ENCODE measurements at regions not wholly inside any gene's neighbourhood (a gene's known extent, or its start where the extent isn't known, plus 50 kb on each side); places are given as distances from the start of the nearest gene placed in this dataset.

DNA sequence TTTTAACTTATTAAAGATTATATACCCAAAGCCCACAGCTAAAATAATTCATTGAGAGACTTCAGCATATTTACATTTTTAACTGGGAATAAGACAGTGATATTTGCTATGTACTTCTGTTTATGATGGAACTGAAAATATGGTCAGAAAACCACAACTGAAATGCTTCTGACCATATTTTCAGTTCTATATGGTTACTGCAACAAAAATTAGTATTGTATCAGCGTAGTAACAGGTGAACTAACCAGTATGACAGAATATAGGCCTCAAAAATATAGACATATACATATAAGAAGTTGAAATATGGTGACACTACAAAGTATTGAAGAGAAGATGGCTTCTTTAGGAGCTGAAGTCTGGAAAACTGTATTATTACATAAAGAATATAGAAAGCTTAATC lies 857.4 kb downstream of the OLFM4 start:
- intact Hi-C loops (cut with micrococcal nuclease), result no loop called here
- DNase-seq, result no peak
- TF ChIP-seq, protein P1, sequence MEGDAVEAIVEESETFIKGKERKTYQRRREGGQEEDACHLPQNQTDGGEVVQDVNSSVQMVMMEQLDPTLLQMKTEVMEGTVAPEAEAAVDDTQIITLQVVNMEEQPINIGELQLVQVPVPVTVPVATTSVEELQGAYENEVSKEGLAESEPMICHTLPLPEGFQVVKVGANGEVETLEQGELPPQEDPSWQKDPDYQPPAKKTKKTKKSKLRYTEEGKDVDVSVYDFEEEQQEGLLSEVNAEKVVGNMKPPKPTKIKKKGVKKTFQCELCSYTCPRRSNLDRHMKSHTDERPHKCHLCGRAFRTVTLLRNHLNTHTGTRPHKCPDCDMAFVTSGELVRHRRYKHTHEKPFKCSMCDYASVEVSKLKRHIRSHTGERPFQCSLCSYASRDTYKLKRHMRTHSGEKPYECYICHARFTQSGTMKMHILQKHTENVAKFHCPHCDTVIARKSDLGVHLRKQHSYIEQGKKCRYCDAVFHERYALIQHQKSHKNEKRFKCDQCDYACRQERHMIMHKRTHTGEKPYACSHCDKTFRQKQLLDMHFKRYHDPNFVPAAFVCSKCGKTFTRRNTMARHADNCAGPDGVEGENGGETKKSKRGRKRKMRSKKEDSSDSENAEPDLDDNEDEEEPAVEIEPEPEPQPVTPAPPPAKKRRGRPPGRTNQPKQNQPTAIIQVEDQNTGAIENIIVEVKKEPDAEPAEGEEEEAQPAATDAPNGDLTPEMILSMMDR (IDR thresholded peaks at IDR 0.05; ENCODE audit: borderline replicate concordance), result no peak
- H3K4me1 ChIP-seq, result no peaks in the 10 kb centered on the region
- no peak overlapping the region for H3K4me3 ChIP-seq
- no peaks in the 10 kb centered on the region for H3K36me3 ChIP-seq
- peaks cover 8% of the 10 kb centered on the region for H3K9me3 ChIP-seq (replicated peaks)
- H3K27me3 ChIP-seq (ENCODE audit: low read depth), result no peaks in the 10 kb centered on the region
- no peak overlapping the region for H3K27ac ChIP-seq (replicated peaks)

GRCh38 chr13:53890696-53891095 lies 862.1 kb downstream of the OLFM4 start:
- TF ChIP-seq, protein P1 (IDR thresholded peaks at IDR 0.05; ENCODE audit: borderline replicate concordance), result no peak
- no peaks in the 10 kb centered on the region for H3K36me3 ChIP-seq
- no peaks in the 10 kb centered on the region for H3K4me1 ChIP-seq
- intact Hi-C loops (cut with micrococcal nuclease), result no loop called here
- no peaks in the 10 kb centered on the region for H3K9me3 ChIP-seq (replicated peaks)
- no peak for DNase-seq
- H3K27me3 ChIP-seq (ENCODE audit: low read depth), result no peaks in the 10 kb centered on the region
- no peak overlapping the region for H3K27ac ChIP-seq (replicated peaks)
- H3K4me3 ChIP-seq, result no peak overlapping the region

- Histone ChIP-seq H3K36me3 (no peaks in the 10 kb centered on the region), H3K4me3 (no peak overlapping the region), H3K9me3 (replicated peaks) (peaks cover 8% of the 10 kb centered on the region), H3K27me3 (ENCODE audit: low read depth) (no peaks in the 10 kb centered on the region), H3K4me1 (no peaks in the 10 kb centered on the region), H3K27ac (replicated peaks) (no peak overlapping the region)
- DNase-seq, result no peak
- intact Hi-C loops (cut with micrococcal nuclease), result no loop called here
- TF ChIP-seq, protein P1 (IDR thresholded peaks at IDR 0.05; ENCODE audit: borderline replicate concordance), result no peak
These were observed 873.0 kb downstream of the OLFM4 start for GRCh38 chr13:53901593-53901992.

- no peak for DNase-seq
- Histone ChIP-seq H3K27ac (replicated peaks) (no peak overlapping the region), H3K9me3 (replicated peaks) (no peaks in the 10 kb centered on the region), H3K36me3 (no peaks in the 10 kb centered on the region), H3K4me1 (no peaks in the 10 kb centered on the region), H3K27me3 (ENCODE audit: low read depth) (no peaks in the 10 kb centered on the region), H3K4me3 (no peak overlapping the region)
- intact Hi-C loops (cut with micrococcal nuclease), result no loop called here
- TF ChIP-seq, protein P1 (IDR thresholded peaks at IDR 0.05; ENCODE audit: borderline replicate concordance), result no peak
These were observed 879.3 kb downstream of the OLFM4 start for GRCh38 chr13:53907891-53908290.

GRCh38 chr13:53920916-53921315 lies 892.3 kb downstream of the OLFM4 start:
- H3K27ac ChIP-seq (replicated peaks), result no peak overlapping the region
- intact Hi-C loops (cut with micrococcal nuclease), result no loop called here
- TF ChIP-seq, protein P1 (IDR thresholded peaks at IDR 0.05; ENCODE audit: borderline replicate concordance), result no peak
- no peak for DNase-seq
- H3K4me3 ChIP-seq, result no peak overlapping the region
- no peaks in the 10 kb centered on the region for H3K27me3 ChIP-seq (ENCODE audit: low read depth)
- H3K36me3 ChIP-seq, result no peaks in the 10 kb centered on the region
- H3K4me1 ChIP-seq, result no peaks in the 10 kb centered on the region
- no peaks in the 10 kb centered on the region for H3K9me3 ChIP-seq (replicated peaks)

DNA sequence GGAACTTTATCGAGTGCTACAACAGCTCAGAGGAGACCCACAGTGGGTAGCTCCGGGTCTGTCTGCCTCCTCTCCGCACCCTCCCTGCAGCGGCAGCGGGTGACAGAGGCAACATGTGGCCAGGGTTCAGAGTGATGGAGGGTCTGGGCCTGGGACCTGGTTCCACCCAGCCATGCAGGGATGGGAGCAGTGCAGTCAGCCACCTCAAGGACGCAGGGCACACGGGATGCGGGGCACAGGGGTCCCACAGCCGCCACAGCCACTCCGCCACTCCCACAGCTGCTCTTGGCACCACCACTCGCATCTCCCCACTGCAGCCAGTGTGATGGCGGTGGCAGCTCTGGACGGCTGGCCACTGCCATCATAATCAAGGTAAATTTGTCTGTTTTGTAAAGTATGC lies 892.9 kb downstream of the OLFM4 start:
- TF ChIP-seq, protein P1 (IDR thresholded peaks at IDR 0.05; ENCODE audit: borderline replicate concordance), result no peak
- Histone ChIP-seq H3K27me3 (ENCODE audit: low read depth) (no peaks in the 10 kb centered on the region), H3K4me1 (no peaks in the 10 kb centered on the region), H3K4me3 (no peak overlapping the region), H3K27ac (replicated peaks) (no peak overlapping the region), H3K9me3 (replicated peaks) (no peaks in the 10 kb centered on the region), H3K36me3 (no peaks in the 10 kb centered on the region)
- no peak for DNase-seq
- intact Hi-C loops (cut with micrococcal nuclease), result no loop called here
